GM12878 (cell line): ENCODE measurements at regions not wholly inside any gene's neighbourhood (a gene's known extent, or its start where the extent isn't known, plus 50 kb on each side); places are given as distances from the start of the nearest gene placed in this dataset.

Source experiments
- ATAC-seq: fragments of 200-7000 bp; cut with Tn5 transposase; 3 replicates; pipeline ENCODE4 v1.9.1; 2020; ENCODE audit warnings: mild to moderate bottlenecking, moderate library complexity
- BruUV-seq: library from RNA; stranded (reverse); fragments of 400-500 nt; replicated peaks from 2 replicates; lab custom pipeline; 2021; lab: Mats Ljungman, UMichigan
- CTCF ChIA-PET: fragments of 300-600 bp; sonication (Branson Sonifier 250); formaldehyde crosslinking; extraction: SDS; loops from one replicate; lab custom pipeline; 2021; ENCODE audit warnings: inconsistent platforms; lab: Yijun Ruan, JAX
- POLR2A ChIA-PET: fragments of 350-600 bp; formaldehyde crosslinking; extraction: SDS; loops from one replicate; lab custom pipeline; 2021; ENCODE audit warnings: inconsistent platforms; lab: Charles Lee
- RAD21 ChIA-PET: fragments of 300-600 bp; sonication (Branson Sonifier 250); formaldehyde crosslinking; loops from one replicate; lab custom pipeline; 2023; ENCODE audit warnings: antibody characterized with exemption; ENCODE audit not compliant: unreplicated experiment; lab: Charles Lee
- SMC1A ChIA-PET: fragments of 300-600 bp; sonication (Branson Sonifier 250); formaldehyde crosslinking; loops from one replicate; lab custom pipeline; 2023; ENCODE audit not compliant: unreplicated experiment, uncharacterized antibody; lab: Charles Lee
- DNase-seq: peaks from one replicate; pipeline ENCODE4 v3.0.0-alpha.2; 2011; ENCODE audit warnings: low read depth, low spot score
- FAIRE-seq: peaks from 3 replicates; lab custom pipeline; 2011; peaks lifted over from hg19 to GRCh38; lab: Jason Lieb, UNC
- H2AFZ ChIP-seq: 2 replicates; pipeline ENCODE4 v1.6.0; 2011; ENCODE audit warnings: low read depth, low read length, control low read depth; ENCODE audit not compliant: control insufficient read depth
- H3K27ac ChIP-seq: 2 replicates; pipeline ENCODE4 v1.5.1; 2011; ENCODE audit warnings: control low read depth; ENCODE audit not compliant: control insufficient read depth, insufficient read depth
- H3K27me3 ChIP-seq, 2 experiments: replicated peaks in 1 of 2; 2 replicates each; pipeline versions ENCODE4 v1.6.0 to v1.6.1; 2011; ENCODE audit warnings: low read length in 1 of 2; ENCODE audit not compliant: control insufficient read depth in 2 of 2, insufficient read depth in 2 of 2
- H3K36me3 ChIP-seq, 2 experiments: 2 replicates each; pipeline ENCODE4 v1.5.1; 2011; ENCODE audit warnings: low read length in 1 of 2; ENCODE audit not compliant: control insufficient read depth in 2 of 2, insufficient read depth in 2 of 2
- H3K4me1 ChIP-seq: 2 replicates; pipeline ENCODE4 v1.6.1; 2011; ENCODE audit warnings: mild to moderate bottlenecking, low read length, moderate library complexity, mixed read lengths; ENCODE audit not compliant: control insufficient read depth, insufficient read depth
- H3K4me2 ChIP-seq: 2 replicates; pipeline ENCODE4 v1.6.0; 2011; ENCODE audit warnings: control low read depth; ENCODE audit not compliant: control insufficient read depth, insufficient read depth
- H3K4me3 ChIP-seq: fragments of 200-600 bp; sonication (generic); 2 replicates; pipeline ENCODE4 v1.5.1; 2016
- H3K79me2 ChIP-seq: 2 replicates; pipeline ENCODE4 v1.6.0; 2011; ENCODE audit warnings: low read length; ENCODE audit not compliant: control insufficient read depth, insufficient read depth
- H3K9ac ChIP-seq: 2 replicates; pipeline ENCODE4 v1.8.0; 2011; ENCODE audit warnings: low read length, control low read depth, mixed read lengths; ENCODE audit not compliant: control insufficient read depth, insufficient read depth
- H3K9me3 ChIP-seq: replicated peaks from 3 replicates; pipeline ENCODE4 v1.5.1; 2011; ENCODE audit warnings: mild to moderate bottlenecking, low read length; ENCODE audit not compliant: control insufficient read depth, insufficient read depth
- H4K20me1 ChIP-seq: 2 replicates; pipeline ENCODE4 v1.6.0; 2011; ENCODE audit not compliant: control insufficient read depth, insufficient read depth
- ASH2L ChIP-seq: fragments of 300-600, 200-600 bp; sonication (generic); IDR thresholded peaks from 2 replicates; pipeline ENCODE4 v1.6.1; 2017; ENCODE audit warnings: low read depth, mild to moderate bottlenecking, borderline replicate concordance
- CBFB ChIP-seq: IDR thresholded peaks from 2 replicates; pipeline ENCODE4 v1.6.1; 2016; ENCODE audit warnings: antibody characterized with exemption, low read depth
- ESRRA ChIP-seq: IDR thresholded peaks from 2 replicates; pipeline ENCODE4 v1.6.1; 2012; ENCODE audit warnings: mild to moderate bottlenecking, low read length, improper control_type of control experiment
- HDAC2 ChIP-seq: fragments of 200-600 bp; sonication (generic); IDR thresholded peaks from 2 replicates; pipeline ENCODE4 v1.6.1; 2017
- IRF5 ChIP-seq: fragments of 450-650 bp; IDR thresholded peaks from 2 replicates; pipeline ENCODE4 v1.6.1; 2017; ENCODE audit warnings: borderline replicate concordance
- LARP7 ChIP-seq: fragments of 450-650 bp; IDR thresholded peaks from 2 replicates; pipeline ENCODE4 v1.6.1; 2017; ENCODE audit warnings: mild to moderate bottlenecking
- MLLT1 ChIP-seq: fragments of 450-650 bp; IDR thresholded peaks from 2 replicates; pipeline ENCODE4 v1.6.1; 2016; ENCODE audit warnings: mild to moderate bottlenecking
- NFIC ChIP-seq: IDR thresholded peaks from 2 replicates; pipeline ENCODE4 v1.6.1; 2012; ENCODE audit warnings: low read depth, mild to moderate bottlenecking, inconsistent platforms, low read length, moderate library complexity
- NRF1 ChIP-seq: conservative IDR thresholded peaks from 2 replicates; pipeline ENCODE4 v1.6.1; 2011; ENCODE audit warnings: mild to moderate bottlenecking, low read depth, low read length, improper control_type of control experiment
- PAX5 ChIP-seq: IDR thresholded peaks from 2 replicates; pipeline ENCODE4 v1.6.1; 2011; ENCODE audit warnings: low read depth, low read length, borderline replicate concordance
- RAD21 ChIP-seq: IDR thresholded peaks from 2 replicates; pipeline ENCODE4 v1.6.1; 2011; ENCODE audit warnings: mild to moderate bottlenecking, low read depth, low read length, moderate library complexity; ENCODE audit not compliant: insufficient read depth
- RCOR1 ChIP-seq: conservative IDR thresholded peaks from 2 replicates; pipeline ENCODE4 v1.6.1; 2012; ENCODE audit warnings: low read depth, low read length, improper control_type of control experiment
- SMAD5 ChIP-seq: IDR thresholded peaks from 2 replicates; pipeline ENCODE4 v1.6.1; 2016; ENCODE audit warnings: antibody characterized with exemption, low read depth
- TCF7 ChIP-seq: IDR thresholded peaks from 2 replicates; pipeline ENCODE4 v1.6.1; 2014; ENCODE audit warnings: antibody characterized with exemption, borderline replicate concordance
- ZBTB33 ChIP-seq: fragments of 450-650 bp; IDR thresholded peaks from 2 replicates; pipeline ENCODE4 v1.6.1; 2017; ENCODE audit warnings: mild to moderate bottlenecking
- WGBS: methylation state at CpG from one replicate; pipeline ENCODE4 v1.1.6; 2016; ENCODE audit warnings: low lambda C conversion rate; ENCODE audit not compliant: insufficient replicate concordance, insufficient coverage; ENCODE audit errors: missing lambda C conversion rate; 5-methylcytosine and 5-hydroxymethylcytosine counted together
- in situ Hi-C: fragments of 300-500 bp; cut with MboI; formaldehyde crosslinking; loops from 9 replicates; pipeline ENCODE4 v1.14.3; 2018; ENCODE audit warnings: mixed read lengths
- intact Hi-C: fragments of 100-400 bp; cut with micrococcal nuclease; formaldehyde crosslinking; loops from one replicate; pipeline ENCODE4 v1.14.2; 2022; ENCODE audit not compliant: unreplicated experiment
- TF ChIP-seq, protein P1 (sequence below): IDR thresholded peaks from 2 replicates; pipeline ENCODE4 v1.6.1; 2012; ENCODE audit warnings: mild to moderate bottlenecking, low read depth, low read length
- TF ChIP-seq, protein P2 (sequence below): fragments of 150-350 bp; IDR thresholded peaks from 2 replicates; pipeline ENCODE4 v1.6.1; 2014; ENCODE audit warnings: mild to moderate bottlenecking, low read depth, low read length

DNA sequence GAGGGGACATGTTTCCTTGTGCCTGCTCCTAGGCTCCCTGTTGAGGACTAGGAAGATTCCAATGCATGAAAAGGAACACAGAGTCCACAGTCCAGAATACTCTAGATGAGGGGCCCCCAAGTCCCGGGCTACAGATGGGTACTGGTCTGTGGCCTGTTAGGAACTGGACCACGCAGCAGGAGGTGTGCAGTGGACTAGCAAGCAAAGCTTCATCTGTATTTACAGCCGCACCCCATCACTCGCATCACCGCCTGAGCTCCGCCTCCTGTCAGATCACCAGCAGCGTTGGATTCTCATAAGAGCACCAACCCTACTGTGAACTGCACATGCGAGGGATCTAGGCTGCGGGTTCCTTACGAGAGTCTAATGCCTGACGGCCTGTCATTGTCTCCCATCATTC lies 233.0 kb upstream of the MKLN1 start:
- Histone ChIP-seq H3K9ac (no peak overlapping the region), H4K20me1 (peaks cover 3% of the 10 kb centered on the region), H3K79me2 (peaks cover 19% of the 10 kb centered on the region), H3K4me2 (no peak overlapping the region), H2AFZ (no peak overlapping the region), H3K4me3 (no peak overlapping the region)
- SMC1A ChIA-PET, result no interaction called here
- TF ChIP-seq NRF1, result no peak
- no peak for TF ChIP-seq HDAC2
- TF ChIP-seq RCOR1, result no peak
- TF ChIP-seq, protein P1, sequence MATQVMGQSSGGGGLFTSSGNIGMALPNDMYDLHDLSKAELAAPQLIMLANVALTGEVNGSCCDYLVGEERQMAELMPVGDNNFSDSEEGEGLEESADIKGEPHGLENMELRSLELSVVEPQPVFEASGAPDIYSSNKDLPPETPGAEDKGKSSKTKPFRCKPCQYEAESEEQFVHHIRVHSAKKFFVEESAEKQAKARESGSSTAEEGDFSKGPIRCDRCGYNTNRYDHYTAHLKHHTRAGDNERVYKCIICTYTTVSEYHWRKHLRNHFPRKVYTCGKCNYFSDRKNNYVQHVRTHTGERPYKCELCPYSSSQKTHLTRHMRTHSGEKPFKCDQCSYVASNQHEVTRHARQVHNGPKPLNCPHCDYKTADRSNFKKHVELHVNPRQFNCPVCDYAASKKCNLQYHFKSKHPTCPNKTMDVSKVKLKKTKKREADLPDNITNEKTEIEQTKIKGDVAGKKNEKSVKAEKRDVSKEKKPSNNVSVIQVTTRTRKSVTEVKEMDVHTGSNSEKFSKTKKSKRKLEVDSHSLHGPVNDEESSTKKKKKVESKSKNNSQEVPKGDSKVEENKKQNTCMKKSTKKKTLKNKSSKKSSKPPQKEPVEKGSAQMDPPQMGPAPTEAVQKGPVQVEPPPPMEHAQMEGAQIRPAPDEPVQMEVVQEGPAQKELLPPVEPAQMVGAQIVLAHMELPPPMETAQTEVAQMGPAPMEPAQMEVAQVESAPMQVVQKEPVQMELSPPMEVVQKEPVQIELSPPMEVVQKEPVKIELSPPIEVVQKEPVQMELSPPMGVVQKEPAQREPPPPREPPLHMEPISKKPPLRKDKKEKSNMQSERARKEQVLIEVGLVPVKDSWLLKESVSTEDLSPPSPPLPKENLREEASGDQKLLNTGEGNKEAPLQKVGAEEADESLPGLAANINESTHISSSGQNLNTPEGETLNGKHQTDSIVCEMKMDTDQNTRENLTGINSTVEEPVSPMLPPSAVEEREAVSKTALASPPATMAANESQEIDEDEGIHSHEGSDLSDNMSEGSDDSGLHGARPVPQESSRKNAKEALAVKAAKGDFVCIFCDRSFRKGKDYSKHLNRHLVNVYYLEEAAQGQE, result no peak
- TF ChIP-seq MLLT1, result no peak
- TF ChIP-seq NFIC, result no peak
- TF ChIP-seq, protein P2, sequence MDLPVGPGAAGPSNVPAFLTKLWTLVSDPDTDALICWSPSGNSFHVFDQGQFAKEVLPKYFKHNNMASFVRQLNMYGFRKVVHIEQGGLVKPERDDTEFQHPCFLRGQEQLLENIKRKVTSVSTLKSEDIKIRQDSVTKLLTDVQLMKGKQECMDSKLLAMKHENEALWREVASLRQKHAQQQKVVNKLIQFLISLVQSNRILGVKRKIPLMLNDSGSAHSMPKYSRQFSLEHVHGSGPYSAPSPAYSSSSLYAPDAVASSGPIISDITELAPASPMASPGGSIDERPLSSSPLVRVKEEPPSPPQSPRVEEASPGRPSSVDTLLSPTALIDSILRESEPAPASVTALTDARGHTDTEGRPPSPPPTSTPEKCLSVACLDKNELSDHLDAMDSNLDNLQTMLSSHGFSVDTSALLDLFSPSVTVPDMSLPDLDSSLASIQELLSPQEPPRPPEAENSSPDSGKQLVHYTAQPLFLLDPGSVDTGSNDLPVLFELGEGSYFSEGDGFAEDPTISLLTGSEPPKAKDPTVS, result no peak
- TF ChIP-seq ASH2L, result no peak
- TF ChIP-seq ESRRA, result no peak
- no peak for TF ChIP-seq SMAD5
- no peak for TF ChIP-seq PAX5
- no peak for TF ChIP-seq ZBTB33
- no peak for TF ChIP-seq LARP7
- no peak for TF ChIP-seq RAD21
- TF ChIP-seq TCF7, result no peak
- TF ChIP-seq IRF5, result no peak
- no peak for TF ChIP-seq CBFB
- TF ChIP-seq, all 136 proteins: peak for 0
- RAD21 ChIA-PET, result interaction anchor here (3.6 kb wide), 1 partner anchor 12 kb away, joined by 17 read pairs; no protein-coding TSS in a partner anchor
- ATAC-seq, result no peak
- no peak overlapping the region for H3K27ac ChIP-seq
- FAIRE-seq, result no peak
- intact Hi-C loops (no loop called here), in situ Hi-C loops (no loop called here)
- POLR2A ChIA-PET, result no interaction called here
- DNase-seq, result no peak
- H3K9me3 ChIP-seq, result no peaks in the 10 kb centered on the region; the same call in 2 of the 3 replicates
- 90% methylated on average over 11 of the region's 11 CpGs for WGBS
- no peaks in the 10 kb centered on the region for H3K27me3 ChIP-seq
- BruUV-seq, result no TSS peak
- peaks cover 17% of the 10 kb centered on the region for H3K4me1 ChIP-seq
- peaks cover 2 to 10% of the 10 kb centered on the region in 2 experiments; a peak in 3 of 4 replicates for H3K36me3 ChIP-seq
- CTCF ChIA-PET, result no interaction called here
